GM18508 (cell line): ENCODE measurements at regions not wholly inside any gene's neighbourhood (a gene's known extent, or its start where the extent isn't known, plus 50 kb on each side); places are given as distances from the start of the nearest gene placed in this dataset.

Experiments used
- ATAC-seq: cut with Tn5 transposase; IDR thresholded peaks from one replicate; pipeline ENCODE4 v1.9.1; 2021; ENCODE audit warnings: moderate number of reproducible peaks; ENCODE audit not compliant: insufficient read depth, unreplicated experiment

- ATAC-seq: peak; percentile 52
Measured at GRCh38 chr1:104780470-104781078, 1030.9 kb downstream of the AMY1C start.

- ATAC-seq: no peak
Measured at GRCh38 chr1:104785575-104786187, 1036.0 kb downstream of the AMY1C start.

DNA sequence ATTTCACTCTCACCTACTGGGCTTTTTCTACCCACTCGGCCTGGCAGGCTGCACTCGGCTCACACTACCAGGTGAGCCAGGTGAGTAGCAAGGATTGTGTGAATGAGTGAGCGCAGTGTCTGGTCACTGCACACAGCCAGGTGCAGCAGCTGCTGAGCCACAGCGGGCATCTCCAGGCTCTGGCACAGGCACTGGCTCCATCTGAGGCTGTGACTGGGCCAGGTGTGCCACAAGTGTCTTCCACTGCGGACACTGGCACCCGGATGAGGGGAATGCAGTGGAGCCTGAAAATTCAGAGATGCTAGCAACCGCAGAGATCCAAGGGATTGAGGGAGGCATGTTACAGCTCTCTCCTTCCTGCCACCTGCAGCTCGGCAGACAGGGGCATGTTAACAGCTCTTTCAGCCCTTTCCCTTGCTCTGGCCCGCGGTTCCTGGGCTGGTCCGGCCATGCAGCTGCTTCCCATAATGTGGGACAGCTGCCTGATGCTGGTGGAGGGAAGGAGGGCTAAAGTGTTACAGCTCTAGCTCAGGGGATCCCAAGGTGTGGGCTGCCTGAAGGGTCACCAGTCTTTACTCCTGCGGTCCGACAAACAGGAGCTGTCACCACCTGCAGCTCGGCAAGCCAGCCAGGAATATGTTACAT lies 1038.3 kb downstream of the AMY1C start:
- no peak for ATAC-seq

- ATAC-seq: no peak
Measured at GRCh38 chr1:104791030-104791429, 1041.3 kb downstream of the AMY1C start.

- ATAC-seq: no peak
Measured at GRCh38 chr1:104794035-104794434, 1044.3 kb downstream of the AMY1C start.

DNA sequence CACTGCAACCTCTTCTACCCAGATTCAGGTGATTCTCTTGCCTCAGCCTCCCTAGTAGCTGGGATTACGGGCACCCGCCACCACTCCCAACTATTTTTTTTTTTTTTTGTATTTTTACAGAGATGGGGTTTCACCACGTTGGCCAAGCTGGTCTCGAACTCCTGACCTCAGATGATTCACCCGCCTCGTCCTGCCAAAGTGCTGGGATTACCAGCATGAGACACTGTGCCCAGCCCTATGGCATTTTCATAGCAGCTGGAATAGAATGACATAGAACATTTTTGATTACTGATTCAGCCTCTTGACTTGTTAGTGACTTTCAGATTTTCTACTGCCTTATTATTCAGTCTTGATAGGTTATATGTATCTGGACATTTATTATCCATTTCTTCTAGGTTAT lies 1046.2 kb downstream of the AMY1C start:
- no peak for ATAC-seq

DNA sequence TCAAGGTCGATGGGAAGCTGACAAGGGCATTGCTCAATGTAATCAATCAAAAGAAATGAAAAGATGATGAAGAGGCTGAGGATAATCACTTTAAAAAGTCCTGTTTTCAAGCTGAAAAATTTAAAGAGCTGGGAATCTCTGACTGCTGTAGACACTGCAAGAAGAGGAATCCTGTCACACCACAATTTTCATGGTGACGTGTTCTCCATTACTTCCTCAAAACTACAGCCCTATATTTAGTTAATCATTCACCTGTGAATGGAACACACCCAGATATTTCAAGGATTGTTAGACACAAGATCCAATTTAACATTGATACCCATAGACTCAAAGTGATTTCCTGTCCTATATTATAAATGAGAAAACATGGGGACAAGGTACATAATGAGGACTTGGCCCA lies 1048.3 kb downstream of the AMY1C start:
- ATAC-seq: no peak

- ATAC-seq: no peak
Measured at GRCh38 chr1:104801344-104801743, 1051.6 kb downstream of the AMY1C start.

DNA sequence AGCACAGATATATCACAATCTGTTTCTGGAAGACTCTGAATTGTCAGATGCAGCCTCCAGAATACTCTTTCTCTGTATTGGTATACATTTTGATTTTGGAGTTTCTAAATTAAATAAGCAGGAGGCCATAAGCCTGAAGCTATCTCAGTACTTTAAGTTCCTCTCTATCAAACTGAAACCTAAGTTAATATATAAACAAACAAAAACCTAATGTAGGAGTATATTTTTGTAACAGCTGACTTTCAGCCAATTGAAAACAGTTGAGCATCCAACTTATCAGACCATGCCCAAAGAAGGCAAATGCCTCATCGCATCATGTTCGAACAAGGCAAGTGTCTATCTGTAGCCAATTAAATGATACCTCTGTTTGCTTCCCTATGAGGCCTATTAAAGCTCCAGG lies 1054.4 kb downstream of the AMY1C start:
- ATAC-seq: no peak

DNA sequence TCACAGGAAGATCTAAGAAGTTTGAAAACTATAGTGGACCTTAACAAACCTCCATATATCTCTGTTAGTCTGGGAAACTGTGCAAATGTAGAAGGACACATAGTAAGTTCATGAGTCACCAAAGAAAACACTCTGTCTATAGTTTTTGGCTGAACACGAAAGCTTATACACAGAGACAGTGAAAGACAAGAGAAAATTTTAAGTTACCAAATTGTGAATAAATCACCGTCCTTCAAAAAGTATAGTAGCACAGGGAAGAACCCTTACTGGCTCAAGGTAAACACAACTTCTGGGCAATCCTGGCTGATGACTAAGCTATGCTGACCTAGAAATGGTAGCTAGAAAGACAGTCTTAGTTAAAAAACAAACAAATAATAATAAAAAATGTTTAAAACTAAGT lies 1057.9 kb downstream of the AMY1C start:
- no peak for ATAC-seq

DNA sequence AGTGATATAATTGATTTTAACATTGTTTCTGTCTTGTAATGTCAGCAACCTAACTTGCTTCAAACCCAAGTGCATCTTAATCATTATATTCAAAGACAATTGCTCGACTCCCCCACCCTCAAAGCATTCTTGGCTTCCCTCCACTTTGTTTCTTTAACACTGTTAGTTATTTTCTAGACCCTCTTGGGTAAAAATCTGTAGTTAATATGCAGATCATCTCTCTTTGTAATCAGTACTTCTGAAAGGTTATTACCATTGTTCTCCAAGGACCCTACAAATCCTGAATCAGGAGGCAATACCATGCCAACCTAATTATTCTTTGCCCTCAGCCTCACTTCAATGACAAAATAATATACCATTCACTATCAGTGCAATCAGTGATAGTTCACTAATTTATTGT lies 1075.7 kb downstream of the AMY1C start:
- ATAC-seq: no peak

DNA sequence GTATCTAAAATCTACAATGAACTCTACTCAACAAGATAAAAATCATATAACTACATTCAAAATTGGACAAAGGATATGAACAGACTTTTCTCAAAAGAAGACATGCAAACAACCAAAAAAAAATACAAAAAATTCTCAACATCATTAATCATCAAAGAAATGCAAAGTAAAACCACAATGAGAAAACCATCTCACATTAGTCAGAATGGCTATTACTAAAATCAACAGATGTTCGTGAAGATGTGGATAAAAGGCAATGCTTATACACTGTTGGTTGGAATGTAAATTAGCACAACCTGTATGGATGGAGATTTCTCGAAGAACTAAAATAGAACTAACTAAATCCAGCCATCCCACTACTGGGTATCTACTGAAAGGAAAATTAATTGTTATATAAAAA lies 1080.8 kb downstream of the AMY1C start:
- ATAC-seq: no peak

GRCh38 chr1:104852151-104852550 lies 1102.5 kb downstream of the AMY1C start:
- ATAC-seq: no peak

DNA sequence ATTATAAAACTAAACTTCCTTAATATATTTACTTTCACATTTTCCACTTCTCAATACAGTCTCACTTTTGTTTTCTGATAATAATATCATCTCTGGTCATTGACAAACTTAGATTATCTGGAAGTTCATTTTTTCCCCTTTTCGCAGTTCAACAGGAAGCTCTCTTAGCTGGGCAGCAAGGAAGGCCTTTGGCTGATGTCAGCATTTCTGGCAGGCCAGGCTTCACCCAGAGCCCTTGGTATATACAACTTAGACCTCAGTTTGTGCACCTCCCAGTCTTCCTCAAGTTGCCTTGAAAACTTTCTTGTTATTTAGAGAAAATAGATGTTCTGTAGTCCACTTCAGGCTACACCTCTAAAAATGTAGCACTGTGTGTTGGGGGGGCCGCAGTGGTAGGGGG lies 1103.6 kb downstream of the AMY1C start:
- ATAC-seq: no peak

DNA sequence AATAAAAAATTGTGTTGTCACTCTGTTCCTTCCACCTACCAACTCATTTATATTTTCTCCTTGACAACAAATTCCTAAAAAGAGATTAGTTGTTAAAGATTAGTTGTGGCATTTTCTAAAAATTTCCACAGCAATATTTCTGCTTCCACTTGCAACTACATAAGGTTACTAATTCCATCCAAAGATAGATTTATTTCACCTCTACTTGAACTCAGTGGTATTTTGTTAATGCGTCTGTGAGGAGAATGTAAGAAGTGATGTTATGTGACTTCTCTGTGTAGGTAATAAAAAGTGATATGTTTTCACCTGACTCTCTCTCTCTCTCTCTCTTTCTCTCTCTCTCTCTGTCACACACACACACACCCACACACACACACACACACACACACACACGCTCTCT lies 1104.8 kb downstream of the AMY1C start:
- ATAC-seq: no peak

- ATAC-seq: no peak
Measured at GRCh38 chr1:104855550-104855949, 1105.9 kb downstream of the AMY1C start.

GRCh38 chr1:104856091-104856490 lies 1106.4 kb downstream of the AMY1C start:
- ATAC-seq: no peak

DNA sequence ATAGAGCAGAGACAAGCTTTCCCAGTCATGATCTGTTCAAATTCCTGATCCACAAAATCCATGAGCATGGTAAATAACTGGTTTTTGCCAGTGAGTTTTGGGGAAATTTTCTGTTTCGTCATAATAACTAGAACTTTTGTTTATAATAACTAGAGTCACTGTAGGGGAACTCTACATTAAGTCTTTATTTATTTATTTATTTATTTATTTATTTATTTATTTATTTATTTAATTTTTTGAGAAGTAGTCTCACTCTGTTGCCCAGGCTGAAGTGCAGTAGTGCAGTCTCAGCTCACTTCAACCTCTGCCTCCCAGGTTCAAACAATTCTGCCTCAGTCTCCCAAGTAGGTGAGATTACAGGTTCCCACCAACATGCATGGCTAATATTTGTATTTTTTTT lies 1106.8 kb downstream of the AMY1C start:
- no peak for ATAC-seq

DNA sequence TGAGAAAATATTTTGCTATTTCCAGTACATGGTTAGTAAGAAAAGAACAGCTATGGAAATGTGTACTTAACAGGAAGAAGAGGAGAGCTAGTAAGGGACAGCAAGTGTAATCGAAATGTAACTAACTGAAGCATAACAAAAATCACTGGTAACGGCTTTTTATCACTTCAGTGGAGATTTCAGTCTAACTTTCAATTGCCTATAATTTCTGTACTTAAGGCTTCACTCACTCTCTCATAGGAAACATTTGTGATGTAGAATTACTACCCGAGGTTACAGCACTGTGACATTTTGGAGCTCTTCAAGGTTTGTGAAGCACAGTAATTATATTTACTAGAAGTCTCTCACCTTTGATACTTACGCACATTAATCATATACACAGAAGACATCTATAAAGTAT lies 1119.1 kb downstream of the AMY1C start:
- ATAC-seq: no peak

DNA sequence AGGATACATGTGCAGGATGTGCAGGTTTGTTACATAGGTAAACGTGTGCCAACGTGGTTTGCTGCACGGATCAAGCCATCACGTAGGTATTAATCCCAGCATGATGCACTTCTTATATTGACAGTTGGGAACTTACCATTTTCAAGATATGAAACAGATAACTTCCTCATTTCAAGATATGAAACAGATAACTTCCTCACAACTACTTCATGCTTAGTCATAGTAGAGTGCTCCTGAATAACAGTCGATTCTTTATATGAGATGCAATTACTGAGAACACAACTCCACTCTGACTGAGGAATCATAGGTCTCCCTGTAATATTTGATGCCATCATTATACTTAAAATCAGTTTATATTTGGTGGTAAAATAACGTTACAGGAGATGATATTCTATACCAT lies 1124.3 kb downstream of the AMY1C start:
- peak; percentile 80 for ATAC-seq

GRCh38 chr1:104878203-104878909 lies 1128.7 kb downstream of the AMY1C start:
- no peak for ATAC-seq
